ENCODE measurements at regions not wholly inside any gene's neighbourhood (a gene's known extent, or its start where the extent isn't known, plus 50 kb on each side); places are given as distances from the start of the nearest gene placed in this dataset.

DNA sequence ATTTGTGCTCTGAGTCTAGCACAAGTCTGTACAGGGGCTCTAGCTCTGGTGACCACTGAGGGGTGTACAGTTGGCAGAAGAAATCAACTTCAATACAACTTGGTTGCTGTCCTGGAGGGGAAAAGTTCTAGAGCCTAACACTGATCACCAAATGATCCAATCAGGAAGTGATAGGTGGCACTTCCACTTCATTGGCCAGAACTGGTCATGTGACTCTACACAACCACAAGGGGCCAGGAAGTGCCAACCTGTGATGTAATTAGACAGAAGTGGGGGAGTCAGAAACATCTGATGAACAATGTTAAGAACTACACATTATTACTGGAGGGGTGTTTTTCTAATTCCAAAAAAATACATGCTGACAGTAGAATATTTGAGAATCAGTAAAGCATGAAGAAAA is 401.6 kb downstream of the VRK1 start:
- TF ChIP-seq, protein P1, sequence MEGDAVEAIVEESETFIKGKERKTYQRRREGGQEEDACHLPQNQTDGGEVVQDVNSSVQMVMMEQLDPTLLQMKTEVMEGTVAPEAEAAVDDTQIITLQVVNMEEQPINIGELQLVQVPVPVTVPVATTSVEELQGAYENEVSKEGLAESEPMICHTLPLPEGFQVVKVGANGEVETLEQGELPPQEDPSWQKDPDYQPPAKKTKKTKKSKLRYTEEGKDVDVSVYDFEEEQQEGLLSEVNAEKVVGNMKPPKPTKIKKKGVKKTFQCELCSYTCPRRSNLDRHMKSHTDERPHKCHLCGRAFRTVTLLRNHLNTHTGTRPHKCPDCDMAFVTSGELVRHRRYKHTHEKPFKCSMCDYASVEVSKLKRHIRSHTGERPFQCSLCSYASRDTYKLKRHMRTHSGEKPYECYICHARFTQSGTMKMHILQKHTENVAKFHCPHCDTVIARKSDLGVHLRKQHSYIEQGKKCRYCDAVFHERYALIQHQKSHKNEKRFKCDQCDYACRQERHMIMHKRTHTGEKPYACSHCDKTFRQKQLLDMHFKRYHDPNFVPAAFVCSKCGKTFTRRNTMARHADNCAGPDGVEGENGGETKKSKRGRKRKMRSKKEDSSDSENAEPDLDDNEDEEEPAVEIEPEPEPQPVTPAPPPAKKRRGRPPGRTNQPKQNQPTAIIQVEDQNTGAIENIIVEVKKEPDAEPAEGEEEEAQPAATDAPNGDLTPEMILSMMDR (IDR thresholded peaks at IDR 0.05; ENCODE audit: insufficient read depth, low read length) = no peak
- no peak for TF ChIP-seq GABPA (IDR thresholded peaks at IDR 0.05; ENCODE audit: low read depth)
- TF ChIP-seq SPI1 (IDR thresholded peaks at IDR 0.05; ENCODE audit: borderline replicate concordance, low read depth) = no peak
